GM12892 (cell line): ENCODE measurements at regions not wholly inside any gene's neighbourhood (a gene's known extent, or its start where the extent isn't known, plus 50 kb on each side); places are given as distances from the start of the nearest gene placed in this dataset.

Experiments used
- POLR2A ChIP-seq: IDR thresholded peaks from 2 replicates; pipeline ENCODE4 v1.6.1; 2011; ENCODE audit warnings: low read depth, low read length, control low read depth
- POLR2AphosphoS5 ChIP-seq: IDR thresholded peaks from 2 replicates; pipeline ENCODE4 v1.6.1; 2011; ENCODE audit warnings: low read depth, low read length, control low read depth
- TAF1 ChIP-seq: IDR thresholded peaks from 2 replicates; pipeline ENCODE4 v1.6.1; 2011; ENCODE audit warnings: low read depth, mild to moderate bottlenecking, control low read depth, low read length, borderline replicate concordance

- TF ChIP-seq POLR2A (no peak), POLR2AphosphoS5 (no peak), TAF1 (no peak)
These were observed 110.2 kb downstream of the APIP start for GRCh38 chr11:34805937-34806336.
